HCT116 (cell line): ENCODE measurements at regions not wholly inside any gene's neighbourhood (a gene's known extent, or its start where the extent isn't known, plus 50 kb on each side); places are given as distances from the start of the nearest gene placed in this dataset.

Experiments used
- CTCF ChIP-seq, 3 experiments: fragments of 200-600 bp in 1 of 3; sonication (generic) in 1 of 3; IDR thresholded peaks in 2 of 3; conservative IDR thresholded peaks in 1 of 3; 2 replicates each; pipeline ENCODE4 v1.5.1; 2012 to 2017; ENCODE audit warnings: low read depth in 2 of 3, low read length in 2 of 3, antibody characterized with exemption in 1 of 3, borderline replicate concordance in 1 of 3, control low read depth in 1 of 3, mild to moderate bottlenecking in 1 of 3, mixed read lengths in 1 of 3, mixed run types in 1 of 3, moderate library complexity in 1 of 3; ENCODE audit not compliant: insufficient read depth in 1 of 3
- MAX ChIP-seq: IDR thresholded peaks from 2 replicates; pipeline ENCODE4 v1.6.1; 2012
- POLR2A ChIP-seq: IDR thresholded peaks from 2 replicates; pipeline ENCODE4 v1.7.0; 2011; ENCODE audit warnings: borderline replicate concordance; ENCODE audit not compliant: insufficient read depth, insufficient read length; ENCODE audit errors: extremely low read depth
- SP1 ChIP-seq: IDR thresholded peaks from 2 replicates; pipeline ENCODE4 v1.6.1; 2012; ENCODE audit warnings: low read depth

- TF ChIP-seq POLR2A (no peak), MAX (no peak), CTCF (IDR thresholded peaks at IDR 0.05 in 2 of 3, conservative IDR thresholded peaks at IDR 0.05 in 1 of 3; ENCODE audit: borderline replicate concordance in 1 of 3, insufficient read depth in 1 of 3, low read depth in 2 of 3, low read length in 2 of 3) (no peak), SP1 (no peak)
Measured at GRCh38 chr4:28444886-28445496, 1584.3 kb downstream of the STIM2 start.
